ENCODE measurements at regions not wholly inside any gene's neighbourhood (a gene's known extent, or its start where the extent isn't known, plus 50 kb on each side); places are given as distances from the start of the nearest gene placed in this dataset.

DNA sequence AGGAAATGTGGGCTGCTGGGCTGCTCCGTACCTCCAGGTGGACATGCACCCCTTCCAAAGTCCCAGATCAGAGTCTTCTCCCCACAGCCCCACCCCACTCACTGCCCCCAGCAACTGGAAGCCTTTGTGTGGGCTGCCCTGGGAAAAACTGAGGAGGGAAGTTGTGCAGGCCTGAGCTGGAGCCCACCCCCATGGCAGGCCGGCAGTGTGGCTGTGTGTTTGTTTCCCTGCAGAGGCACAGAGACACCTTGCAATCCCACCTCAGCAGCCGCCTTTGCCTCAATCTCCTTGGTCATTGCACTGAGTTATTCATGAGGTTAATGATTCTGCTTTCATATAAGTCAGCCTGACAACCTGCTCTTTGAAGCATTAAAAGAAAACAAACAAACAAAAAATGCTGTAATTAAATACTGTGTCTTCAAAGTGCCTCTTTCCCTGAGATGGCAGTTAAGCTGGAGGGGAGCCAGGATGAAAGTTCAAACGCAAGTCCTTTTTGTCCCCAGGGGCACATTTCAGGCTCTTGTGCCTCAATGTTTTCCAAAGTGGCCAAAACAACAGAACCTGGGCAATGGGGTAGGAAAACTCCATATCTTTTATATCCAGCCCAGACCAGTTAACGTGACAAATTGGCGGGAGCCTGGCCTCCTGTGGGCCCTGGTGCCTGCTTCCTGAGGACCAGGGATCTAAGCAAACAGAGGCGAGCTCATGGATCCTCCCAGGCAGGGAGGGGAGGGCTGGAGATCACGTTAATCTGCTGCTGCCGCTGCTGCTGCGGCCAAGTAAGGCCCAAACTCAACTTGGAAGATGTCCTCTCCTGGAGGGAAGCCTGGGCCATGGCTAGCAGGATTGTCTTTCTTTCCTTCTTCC is 51.9 kb upstream of the TSPAN11 start:
- ChIA-PET CTCF (ENCODE audit: unreplicated experiment) (no interaction called here), POLR2A (interaction anchor here (1.0 to 1.2 kb wide), 2 partner anchors 22 to 237 kb away, joined by 3 read pairs; no protein-coding TSS in a partner anchor)

GRCh38 chr12:30870491-30871265 is 55.9 kb upstream of the TSPAN11 start:
- no peak overlapping the region for H3K27ac ChIP-seq (ENCODE audit: low read depth, low read length, poor library complexity, severe bottlenecking)
- H3K4me3 ChIP-seq (ENCODE audit: low read depth, low read length, poor library complexity, severe bottlenecking): no peak overlapping the region
- CTCF ChIA-PET (ENCODE audit: unreplicated experiment): no interaction called here
- H3K79me2 ChIP-seq (ENCODE audit: insufficient read depth, low read depth, low read length): no peaks in the 10 kb centered on the region
- H3K36me3 ChIP-seq (ENCODE audit: insufficient read depth, low read length): no peaks in the 10 kb centered on the region
- H3K4me2 ChIP-seq (ENCODE audit: low read length): no peak overlapping the region
- H3K4me1 ChIP-seq (ENCODE audit: insufficient read depth, low read length, poor library complexity, severe bottlenecking): no peaks in the 10 kb centered on the region
- no peaks in the 10 kb centered on the region for H3K9me2 ChIP-seq (ENCODE audit: insufficient read depth, low read length)
- H4K20me1 ChIP-seq (ENCODE audit: insufficient read depth, low read length): no peaks in the 10 kb centered on the region
- intact Hi-C loops (cut with micrococcal nuclease; ENCODE audit: unreplicated experiment): no loop called here
- POLR2A ChIA-PET: no interaction called here
- no peak for DNase-seq (ENCODE audit: low spot score)
- H2AFZ ChIP-seq (ENCODE audit: low read length): no peak overlapping the region
- H3K9me3 ChIP-seq (ENCODE audit: low read length): 0 out of 2 replicates have a peak, but pooled peaks cover 14% of the 10 kb centered on the region
- TF ChIP-seq, protein P1, sequence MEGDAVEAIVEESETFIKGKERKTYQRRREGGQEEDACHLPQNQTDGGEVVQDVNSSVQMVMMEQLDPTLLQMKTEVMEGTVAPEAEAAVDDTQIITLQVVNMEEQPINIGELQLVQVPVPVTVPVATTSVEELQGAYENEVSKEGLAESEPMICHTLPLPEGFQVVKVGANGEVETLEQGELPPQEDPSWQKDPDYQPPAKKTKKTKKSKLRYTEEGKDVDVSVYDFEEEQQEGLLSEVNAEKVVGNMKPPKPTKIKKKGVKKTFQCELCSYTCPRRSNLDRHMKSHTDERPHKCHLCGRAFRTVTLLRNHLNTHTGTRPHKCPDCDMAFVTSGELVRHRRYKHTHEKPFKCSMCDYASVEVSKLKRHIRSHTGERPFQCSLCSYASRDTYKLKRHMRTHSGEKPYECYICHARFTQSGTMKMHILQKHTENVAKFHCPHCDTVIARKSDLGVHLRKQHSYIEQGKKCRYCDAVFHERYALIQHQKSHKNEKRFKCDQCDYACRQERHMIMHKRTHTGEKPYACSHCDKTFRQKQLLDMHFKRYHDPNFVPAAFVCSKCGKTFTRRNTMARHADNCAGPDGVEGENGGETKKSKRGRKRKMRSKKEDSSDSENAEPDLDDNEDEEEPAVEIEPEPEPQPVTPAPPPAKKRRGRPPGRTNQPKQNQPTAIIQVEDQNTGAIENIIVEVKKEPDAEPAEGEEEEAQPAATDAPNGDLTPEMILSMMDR (conservative IDR thresholded peaks at IDR 0.05; ENCODE audit: low read length): no peak
- no peak for TF ChIP-seq EZH2phosphoT487 (IDR thresholded peaks at IDR 0.05; ENCODE audit: borderline replicate concordance, low read depth, low read length)
- BruUV-seq (replicated peaks): no TSS peak

More for the DNA sequence above, 51.9 kb upstream of the TSPAN11 start:
- TF ChIP-seq EZH2phosphoT487 (IDR thresholded peaks at IDR 0.05; ENCODE audit: borderline replicate concordance, low read depth, low read length): no peak
- TF ChIP-seq, protein P1 (conservative IDR thresholded peaks at IDR 0.05; ENCODE audit: low read length): no peak
- no peak for DNase-seq (ENCODE audit: low spot score)
- Histone ChIP-seq H3K4me1 (ENCODE audit: insufficient read depth, low read length, poor library complexity, severe bottlenecking) (no peaks in the 10 kb centered on the region), H3K79me2 (ENCODE audit: insufficient read depth, low read depth, low read length) (no peaks in the 10 kb centered on the region), H4K20me1 (ENCODE audit: insufficient read depth, low read length) (no peaks in the 10 kb centered on the region), H3K9me2 (ENCODE audit: insufficient read depth, low read length) (no peaks in the 10 kb centered on the region), H2AFZ (ENCODE audit: low read length) (no peak overlapping the region), H3K4me2 (ENCODE audit: low read length) (no peak overlapping the region), H3K27ac (ENCODE audit: low read depth, low read length, poor library complexity, severe bottlenecking) (no peak overlapping the region), H3K4me3 (ENCODE audit: low read depth, low read length, poor library complexity, severe bottlenecking) (no peak overlapping the region), H3K9me3 (ENCODE audit: low read length) (no peaks in the 10 kb centered on the region), H3K36me3 (ENCODE audit: insufficient read depth, low read length) (no peaks in the 10 kb centered on the region)
- intact Hi-C loops (cut with micrococcal nuclease; ENCODE audit: unreplicated experiment): no loop called here
- no TSS peak for BruUV-seq (replicated peaks)
